HCT116 (cell line): ENCODE measurements at regions not wholly inside any gene's neighbourhood (a gene's known extent, or its start where the extent isn't known, plus 50 kb on each side); places are given as distances from the start of the nearest gene placed in this dataset.

Experiments
- EGR1 ChIP-seq: IDR thresholded peaks from 2 replicates; pipeline ENCODE4 v1.6.1; 2012; ENCODE audit warnings: low read depth
- EZH2 ChIP-seq: fragments of 200-600 bp; sonication (generic); IDR thresholded peaks from 2 replicates; pipeline ENCODE4 v1.6.1; 2017; ENCODE audit warnings: antibody characterized with exemption, mixed run types
- POLR2A ChIP-seq: IDR thresholded peaks from 2 replicates; pipeline ENCODE4 v1.7.0; 2011; ENCODE audit warnings: borderline replicate concordance; ENCODE audit not compliant: insufficient read depth, insufficient read length; ENCODE audit errors: extremely low read depth
- POLR2AphosphoS5 ChIP-seq: IDR thresholded peaks from 2 replicates; pipeline ENCODE4 v1.6.1; 2011; ENCODE audit warnings: mild to moderate bottlenecking, low read depth, low read length, moderate library complexity
- RAD21 ChIP-seq: IDR thresholded peaks from 2 replicates; pipeline ENCODE4 v1.6.1; 2012; ENCODE audit warnings: low read depth, mild to moderate bottlenecking
- TF ChIP-seq, protein P1 (sequence below), 3 experiments: fragments of 200-600 bp in 1 of 3; sonication (generic) in 1 of 3; IDR thresholded peaks in 2 of 3; conservative IDR thresholded peaks in 1 of 3; 2 replicates each; pipeline ENCODE4 v1.5.1; 2012 to 2017; ENCODE audit warnings: low read depth in 2 of 3, low read length in 2 of 3, antibody characterized with exemption in 1 of 3, borderline replicate concordance in 1 of 3, control low read depth in 1 of 3, mild to moderate bottlenecking in 1 of 3, mixed read lengths in 1 of 3, mixed run types in 1 of 3, moderate library complexity in 1 of 3; ENCODE audit not compliant: insufficient read depth in 1 of 3

DNA sequence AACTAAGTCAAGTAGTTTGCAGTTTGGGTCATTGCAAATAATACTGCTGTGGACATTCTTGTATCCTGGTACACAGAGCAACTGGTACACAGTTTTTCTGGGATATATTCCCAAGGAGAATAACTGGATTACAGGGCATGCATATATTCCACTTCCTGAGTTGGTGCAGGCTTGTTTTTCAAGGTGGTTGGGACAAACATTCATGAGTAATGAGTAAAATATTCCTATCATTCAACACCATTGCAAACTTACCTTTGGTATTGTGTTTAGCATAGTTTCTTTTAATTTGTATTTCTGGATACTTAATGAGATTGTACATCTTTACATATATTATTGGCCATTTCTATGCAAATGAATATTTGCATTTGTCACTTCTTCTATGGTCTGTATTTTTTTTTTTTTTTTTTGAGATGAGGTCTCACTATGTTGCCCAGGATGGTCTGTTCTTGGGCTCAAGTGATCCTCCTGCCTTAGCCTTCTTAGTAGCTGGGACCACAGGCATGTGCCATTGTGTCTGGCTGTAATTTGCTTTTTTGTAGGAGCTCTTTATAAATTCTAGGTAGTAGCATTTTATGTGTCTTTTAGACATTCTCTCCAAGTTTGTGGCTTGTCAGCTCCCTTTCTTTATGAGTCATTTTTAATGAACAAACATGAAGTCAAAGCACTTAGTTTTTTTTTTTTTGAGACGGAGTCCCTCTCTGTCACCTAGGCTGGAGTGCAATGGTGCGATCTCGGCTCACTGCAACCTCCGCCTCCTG, 158.7 kb downstream of the SOX4 start:
- TF ChIP-seq, protein P1, sequence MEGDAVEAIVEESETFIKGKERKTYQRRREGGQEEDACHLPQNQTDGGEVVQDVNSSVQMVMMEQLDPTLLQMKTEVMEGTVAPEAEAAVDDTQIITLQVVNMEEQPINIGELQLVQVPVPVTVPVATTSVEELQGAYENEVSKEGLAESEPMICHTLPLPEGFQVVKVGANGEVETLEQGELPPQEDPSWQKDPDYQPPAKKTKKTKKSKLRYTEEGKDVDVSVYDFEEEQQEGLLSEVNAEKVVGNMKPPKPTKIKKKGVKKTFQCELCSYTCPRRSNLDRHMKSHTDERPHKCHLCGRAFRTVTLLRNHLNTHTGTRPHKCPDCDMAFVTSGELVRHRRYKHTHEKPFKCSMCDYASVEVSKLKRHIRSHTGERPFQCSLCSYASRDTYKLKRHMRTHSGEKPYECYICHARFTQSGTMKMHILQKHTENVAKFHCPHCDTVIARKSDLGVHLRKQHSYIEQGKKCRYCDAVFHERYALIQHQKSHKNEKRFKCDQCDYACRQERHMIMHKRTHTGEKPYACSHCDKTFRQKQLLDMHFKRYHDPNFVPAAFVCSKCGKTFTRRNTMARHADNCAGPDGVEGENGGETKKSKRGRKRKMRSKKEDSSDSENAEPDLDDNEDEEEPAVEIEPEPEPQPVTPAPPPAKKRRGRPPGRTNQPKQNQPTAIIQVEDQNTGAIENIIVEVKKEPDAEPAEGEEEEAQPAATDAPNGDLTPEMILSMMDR (IDR thresholded peaks at IDR 0.05 in 2 of 3, conservative IDR thresholded peaks at IDR 0.05 in 1 of 3; ENCODE audit: borderline replicate concordance in 1 of 3, insufficient read depth in 1 of 3, low read depth in 2 of 3, low read length in 2 of 3) = no peak
- TF ChIP-seq POLR2AphosphoS5 = no peak
- TF ChIP-seq RAD21 = no peak
- TF ChIP-seq EZH2 = no peak
- no peak for TF ChIP-seq EGR1
- no peak for TF ChIP-seq POLR2A
